ENCODE measurements at regions not wholly inside any gene's neighbourhood (a gene's known extent, or its start where the extent isn't known, plus 50 kb on each side); places are given as distances from the start of the nearest gene placed in this dataset.

- DNase-seq (ENCODE audit: low spot score): no peak
- TF ChIP-seq, protein P1, sequence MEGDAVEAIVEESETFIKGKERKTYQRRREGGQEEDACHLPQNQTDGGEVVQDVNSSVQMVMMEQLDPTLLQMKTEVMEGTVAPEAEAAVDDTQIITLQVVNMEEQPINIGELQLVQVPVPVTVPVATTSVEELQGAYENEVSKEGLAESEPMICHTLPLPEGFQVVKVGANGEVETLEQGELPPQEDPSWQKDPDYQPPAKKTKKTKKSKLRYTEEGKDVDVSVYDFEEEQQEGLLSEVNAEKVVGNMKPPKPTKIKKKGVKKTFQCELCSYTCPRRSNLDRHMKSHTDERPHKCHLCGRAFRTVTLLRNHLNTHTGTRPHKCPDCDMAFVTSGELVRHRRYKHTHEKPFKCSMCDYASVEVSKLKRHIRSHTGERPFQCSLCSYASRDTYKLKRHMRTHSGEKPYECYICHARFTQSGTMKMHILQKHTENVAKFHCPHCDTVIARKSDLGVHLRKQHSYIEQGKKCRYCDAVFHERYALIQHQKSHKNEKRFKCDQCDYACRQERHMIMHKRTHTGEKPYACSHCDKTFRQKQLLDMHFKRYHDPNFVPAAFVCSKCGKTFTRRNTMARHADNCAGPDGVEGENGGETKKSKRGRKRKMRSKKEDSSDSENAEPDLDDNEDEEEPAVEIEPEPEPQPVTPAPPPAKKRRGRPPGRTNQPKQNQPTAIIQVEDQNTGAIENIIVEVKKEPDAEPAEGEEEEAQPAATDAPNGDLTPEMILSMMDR (IDR thresholded peaks at IDR 0.05; ENCODE audit: extremely low read depth, missing control alignments): no peak
These were observed 357.1 kb upstream of the SFSWAP start for GRCh38 chr12:131353826-131354225.

DNA sequence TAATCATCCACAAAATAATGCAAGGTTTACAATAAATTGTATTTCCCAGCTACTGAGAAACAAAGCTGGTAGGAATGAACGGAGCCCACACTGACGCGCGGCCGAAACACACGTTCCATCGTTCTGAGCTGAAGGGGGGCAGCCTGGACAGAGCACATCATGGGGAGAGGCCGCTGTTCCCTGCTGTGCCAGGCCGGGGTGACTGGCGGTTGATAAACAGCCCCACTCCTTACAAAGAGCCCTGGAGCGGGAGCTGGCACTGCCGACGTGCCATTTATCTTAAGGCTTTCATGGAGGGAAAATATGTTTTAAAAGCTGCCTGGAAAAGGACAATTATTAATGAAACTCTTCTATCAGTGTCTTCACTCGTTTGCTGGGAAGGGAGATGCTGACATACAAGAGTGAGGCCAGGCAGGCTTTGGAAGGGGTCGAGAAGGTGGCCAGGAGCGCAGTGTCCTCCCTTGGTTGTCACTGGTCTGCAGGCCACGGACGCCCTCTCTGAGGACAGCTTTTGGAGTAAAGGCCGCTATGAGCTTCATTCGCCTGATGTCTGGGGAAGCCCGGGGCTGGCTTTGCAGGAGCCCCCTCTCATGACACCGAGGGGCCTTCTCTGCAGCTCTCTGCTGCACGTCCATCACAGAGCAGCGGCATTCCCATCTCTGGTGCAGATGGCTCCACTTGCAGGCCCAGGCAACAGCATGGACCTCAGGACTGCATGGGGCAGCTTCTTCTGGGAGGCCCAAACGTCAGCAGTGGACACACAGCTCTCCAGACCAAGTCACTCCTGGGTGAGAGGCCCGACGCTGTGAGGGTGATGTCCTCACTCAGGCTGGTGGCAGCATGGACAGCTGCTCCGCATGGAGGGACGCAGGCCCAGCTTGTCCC, 355.3 kb upstream of the SFSWAP start:
- TF ChIP-seq, protein P1 (IDR thresholded peaks at IDR 0.05; ENCODE audit: extremely low read depth, missing control alignments): no peak
- DNase-seq (ENCODE audit: low spot score): no peak

DNA sequence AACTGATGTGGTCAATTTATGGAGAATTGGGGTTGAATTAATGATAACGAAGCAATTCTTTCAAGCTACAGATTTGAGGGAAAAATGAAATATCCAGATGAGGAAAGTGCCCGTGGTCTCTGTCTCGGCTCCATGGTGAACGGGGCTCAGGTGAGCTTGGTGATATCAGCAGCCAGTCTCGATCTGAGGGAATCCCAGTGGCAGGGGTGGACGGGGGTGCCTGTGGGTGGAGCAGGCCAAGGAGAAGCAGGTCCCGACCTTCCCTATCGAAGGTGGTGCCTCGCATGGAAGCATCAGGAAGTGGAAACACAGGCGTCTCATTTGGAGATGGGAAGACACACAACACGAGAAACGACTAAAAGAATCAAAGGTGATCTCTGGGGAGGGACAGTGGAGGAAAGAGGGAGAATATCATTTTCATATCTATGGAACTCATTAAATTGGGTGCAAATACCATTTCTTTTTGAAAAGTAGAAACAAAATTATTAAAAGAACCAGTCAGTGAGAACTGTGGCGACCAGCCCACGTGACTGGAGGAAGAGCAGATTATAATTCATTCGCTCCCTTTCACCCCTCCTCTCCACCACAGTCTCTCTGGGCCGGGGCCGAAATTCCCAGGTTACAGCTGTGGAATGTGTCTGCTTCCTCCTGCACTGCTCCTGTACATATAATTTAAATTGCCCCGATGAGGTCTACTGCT, 354.3 kb upstream of the SFSWAP start:
- TF ChIP-seq, protein P1 (IDR thresholded peaks at IDR 0.05; ENCODE audit: extremely low read depth, missing control alignments): no peak
- DNase-seq (ENCODE audit: low spot score): no peak

DNA sequence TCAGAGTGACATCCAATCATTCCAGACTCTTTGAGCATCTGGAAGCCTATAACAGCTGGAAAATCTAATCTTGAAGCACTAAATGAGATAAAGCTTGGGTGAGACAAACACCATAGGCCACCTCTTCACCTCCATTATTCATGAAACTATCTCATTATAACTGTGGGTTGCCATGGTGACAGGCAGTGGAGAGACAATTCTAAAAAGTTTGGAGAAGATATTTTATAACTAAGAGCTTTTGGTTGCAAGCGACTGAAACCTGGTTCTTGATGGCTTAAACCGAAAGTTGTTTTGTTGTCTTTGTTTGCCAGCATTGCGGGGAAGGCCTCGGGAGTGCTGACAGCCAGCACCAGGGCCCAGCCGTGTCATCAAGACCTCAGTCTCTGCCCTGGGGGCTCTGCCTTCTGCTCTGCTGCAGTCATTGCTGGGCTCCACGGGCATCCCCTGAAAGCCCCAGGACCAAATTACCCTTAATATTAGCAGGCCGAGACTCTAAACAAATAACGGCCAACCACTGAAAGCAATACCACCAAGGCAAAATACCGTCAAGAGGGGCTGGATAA, 353.6 kb upstream of the SFSWAP start:
- TF ChIP-seq, protein P1 (IDR thresholded peaks at IDR 0.05; ENCODE audit: extremely low read depth, missing control alignments): no peak
- no peak for DNase-seq (ENCODE audit: low spot score)

- TF ChIP-seq, protein P1 (IDR thresholded peaks at IDR 0.05; ENCODE audit: extremely low read depth, missing control alignments): no peak
- DNase-seq (ENCODE audit: low spot score): no peak
These were observed 353.0 kb upstream of the SFSWAP start for GRCh38 chr12:131357920-131358319.

DNA sequence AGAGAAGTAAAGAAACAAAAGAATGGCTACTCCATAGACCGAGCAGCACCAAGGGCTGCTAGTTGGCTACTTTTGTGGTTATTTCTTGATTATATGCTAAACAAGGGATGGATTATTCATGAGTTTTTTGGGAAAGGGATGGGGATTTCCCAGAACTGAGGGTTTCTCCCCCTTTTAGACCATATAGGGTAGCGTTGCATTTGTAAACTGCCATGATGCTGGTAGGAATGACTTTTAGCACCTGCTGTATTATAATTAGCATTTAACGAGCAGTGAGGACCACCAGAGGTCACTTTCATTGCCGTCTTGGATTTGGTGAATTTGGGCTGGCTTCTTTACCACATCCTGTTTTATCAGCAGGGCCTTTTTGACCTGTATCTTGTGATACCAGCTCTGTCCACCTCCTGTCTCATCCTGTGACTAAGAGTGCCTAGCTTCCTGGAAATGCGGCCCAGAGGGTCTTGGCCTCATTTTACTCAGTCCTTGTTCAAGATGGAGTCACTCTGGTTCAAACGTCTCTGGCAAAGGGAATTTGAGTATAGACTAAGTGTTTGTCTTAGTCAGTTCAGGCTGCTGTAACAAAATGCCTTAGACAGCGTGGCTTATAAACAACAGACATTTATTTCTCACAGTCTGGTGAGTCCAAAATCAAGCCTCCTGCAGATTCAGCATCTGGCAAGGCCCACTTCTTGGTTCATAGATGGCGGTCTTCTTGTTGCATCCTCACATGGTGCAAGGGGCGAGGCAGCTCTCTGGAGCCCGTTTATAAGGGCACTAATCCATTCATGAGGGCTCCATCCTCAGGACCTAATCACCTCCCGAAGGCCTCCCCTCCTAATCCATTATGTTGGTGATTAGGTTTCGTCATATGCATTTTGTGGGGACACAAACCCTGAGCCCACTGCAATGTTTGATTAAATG, 348.3 kb upstream of the SFSWAP start:
- DNase-seq (ENCODE audit: low spot score): no peak
- TF ChIP-seq, protein P1 (IDR thresholded peaks at IDR 0.05; ENCODE audit: extremely low read depth, missing control alignments): no peak

All from GM20000 (cell line).